ENCODE measurements at regions not wholly inside any gene's neighbourhood (a gene's known extent, or its start where the extent isn't known, plus 50 kb on each side); places are given as distances from the start of the nearest gene placed in this dataset.

- intact Hi-C loops (cut with DNase I) = no loop called here
- H3K4me3 ChIP-seq (ENCODE audit: low read length in 3 of 3) = no peak overlapping the region
- DNase-seq (no peak), FAIRE-seq (no peak)
- H3K9ac ChIP-seq (ENCODE audit: low read length in 3 of 3) = no peak overlapping the region
- no peak for TF ChIP-seq CTCF (IDR thresholded peaks at IDR 0.05; ENCODE audit: borderline replicate concordance, extremely low read depth, insufficient read depth)
- no peak overlapping the region for H3K27ac ChIP-seq (ENCODE audit: low read depth in 2 of 2, low read length in 2 of 2)
- H3K27me3 ChIP-seq (ENCODE audit: control insufficient read depth, insufficient read depth, low read length) = no peaks in the 10 kb centered on the region
- H3K9me3 ChIP-seq (ENCODE audit: control insufficient read depth in 2 of 3, insufficient read depth in 1 of 3, low read length in 3 of 3) = no peaks in the 10 kb centered on the region
- H3K36me3 ChIP-seq (ENCODE audit: control insufficient read depth in 2 of 3, insufficient read depth in 3 of 3, low read length in 3 of 3) = no peaks in the 10 kb centered on the region
- no peaks in the 10 kb centered on the region for H3K4me1 ChIP-seq (ENCODE audit: control insufficient read depth in 2 of 3, insufficient read depth in 2 of 3, low read depth in 1 of 3, low read length in 3 of 3)
Measured at GRCh38 chr4:10877076-10877475, 192.5 kb upstream of the CLNK start.

GRCh38 chr4:10875144-10875799 lies 190.7 kb upstream of the CLNK start:
- no peak for FAIRE-seq
- Histone ChIP-seq H3K36me3 (ENCODE audit: control insufficient read depth in 2 of 3, insufficient read depth in 3 of 3, low read length in 3 of 3) (no peaks in the 10 kb centered on the region), H3K9me3 (ENCODE audit: control insufficient read depth in 2 of 3, insufficient read depth in 1 of 3, low read length in 3 of 3) (no peaks in the 10 kb centered on the region), H3K27me3 (ENCODE audit: control insufficient read depth, insufficient read depth, low read length) (no peaks in the 10 kb centered on the region), H3K9ac (ENCODE audit: low read length in 3 of 3) (no peak overlapping the region), H3K4me1 (ENCODE audit: control insufficient read depth in 2 of 3, insufficient read depth in 2 of 3, low read depth in 1 of 3, low read length in 3 of 3) (no peaks in the 10 kb centered on the region), H3K27ac (ENCODE audit: low read depth in 2 of 2, low read length in 2 of 2) (no peak overlapping the region), H3K4me3 (ENCODE audit: low read length in 3 of 3) (no peak overlapping the region)
- no peak for DNase-seq
- intact Hi-C loops (cut with DNase I) = no loop called here
- no peak for TF ChIP-seq CTCF (IDR thresholded peaks at IDR 0.05; ENCODE audit: borderline replicate concordance, extremely low read depth, insufficient read depth)

- TF ChIP-seq CTCF (IDR thresholded peaks at IDR 0.05; ENCODE audit: borderline replicate concordance, extremely low read depth, insufficient read depth) = no peak
- Histone ChIP-seq H3K27ac (ENCODE audit: low read depth in 2 of 2, low read length in 2 of 2) (no peak overlapping the region), H3K4me1 (ENCODE audit: control insufficient read depth in 2 of 3, insufficient read depth in 2 of 3, low read depth in 1 of 3, low read length in 3 of 3) (no peaks in the 10 kb centered on the region), H3K36me3 (ENCODE audit: control insufficient read depth in 2 of 3, insufficient read depth in 3 of 3, low read length in 3 of 3) (no peaks in the 10 kb centered on the region), H3K27me3 (ENCODE audit: control insufficient read depth, insufficient read depth, low read length) (no peaks in the 10 kb centered on the region), H3K9me3 (ENCODE audit: control insufficient read depth in 2 of 3, insufficient read depth in 1 of 3, low read length in 3 of 3) (no peaks in the 10 kb centered on the region), H3K4me3 (ENCODE audit: low read length in 3 of 3) (no peak overlapping the region), H3K9ac (ENCODE audit: low read length in 3 of 3) (no peak overlapping the region)
- intact Hi-C loops (cut with DNase I) = no loop called here
- DNase-seq (no peak), FAIRE-seq (no peak)
Measured at GRCh38 chr4:10873809-10874208, 189.2 kb upstream of the CLNK start.

All from kidney (tissue), 13 donors.